CD14-positive monocyte (primary cell): ENCODE measurements at regions not wholly inside any gene's neighbourhood (a gene's known extent, or its start where the extent isn't known, plus 50 kb on each side); places are given as distances from the start of the nearest gene placed in this dataset.
"Not testable (repeated sequence)": the region's sequence is repeated elsewhere in the genome, so short reads cannot be mapped to it uniquely, and the experiment has no call there.

ENCODE experiments used
- DNase-seq, 3 donors: peaks; one replicate each; pipeline ENCODE4 v3.0.0-alpha.2; 2011 to 2022
- H2AFZ ChIP-seq: 2 replicates; pipeline ENCODE4 v1.6.0; 2012; ENCODE audit warnings: mild to moderate bottlenecking, low read depth, low read length, inconsistent platforms; ENCODE audit not compliant: insufficient read depth, poor library complexity, severe bottlenecking
- H3K27ac ChIP-seq, 2 donors: 1 replicate in 1 of 2; 2 replicates in 1 of 2; pipeline ENCODE4 v1.5.1; 2012 to 2013; ENCODE audit warnings: low read length in 2 of 2, control low read depth in 1 of 2, inconsistent platforms in 1 of 2, low read depth in 1 of 2, mild to moderate bottlenecking in 1 of 2
- H3K27me3 ChIP-seq, 2 donors: one replicate each; pipeline versions ENCODE4 v1.6.0 to v1.6.1; 2011 to 2013; ENCODE audit warnings: low read length in 2 of 2; ENCODE audit not compliant: control insufficient read depth in 2 of 2, insufficient read depth in 2 of 2
- H3K36me3 ChIP-seq, 2 donors: replicated peaks in 1 of 2; 1 replicate in 1 of 2; 2 replicates in 1 of 2; pipeline versions ENCODE4 v1.5.1 to v1.6.1; 2012 to 2013; ENCODE audit warnings: low read length in 2 of 2, control low read depth in 1 of 2, inconsistent platforms in 1 of 2, mild to moderate bottlenecking in 1 of 2; ENCODE audit not compliant: insufficient read depth in 2 of 2, control insufficient read depth in 1 of 2
- H3K4me1 ChIP-seq, 2 donors: 1 replicate in 1 of 2; 2 replicates in 1 of 2; pipeline versions ENCODE4 v1.5.1 to v1.6.1; 2012 to 2013; ENCODE audit warnings: low read length in 2 of 2, control low read depth in 1 of 2, inconsistent platforms in 1 of 2, mild to moderate bottlenecking in 1 of 2, moderate library complexity in 1 of 2; ENCODE audit not compliant: insufficient read depth in 2 of 2, control insufficient read depth in 1 of 2
- H3K4me2 ChIP-seq: replicated peaks from 2 replicates; pipeline ENCODE3; 2012; ENCODE audit warnings: low read length, moderate library complexity, mild to moderate bottlenecking; ENCODE audit not compliant: poor library complexity, severe bottlenecking; ENCODE audit errors: extremely low read depth
- H3K4me3 ChIP-seq, 3 experiments: fragments of 200-600 bp in 1 of 3; sonication (generic) in 1 of 3; replicated peaks in 1 of 3; 1 replicate in 2 of 3; 2 replicates in 1 of 3; pipeline ENCODE4 v1.5.1; 2011 to 2013; ENCODE audit warnings: low read length in 3 of 3, mild to moderate bottlenecking in 3 of 3, control low read depth in 2 of 3, low read depth in 2 of 3, inconsistent platforms in 1 of 3, moderate library complexity in 1 of 3
- H3K79me2 ChIP-seq: 2 replicates; pipeline ENCODE4 v1.6.0; 2012; ENCODE audit warnings: mild to moderate bottlenecking, control low read depth, inconsistent platforms, low read length, moderate library complexity; ENCODE audit not compliant: insufficient read depth
- H3K9ac ChIP-seq: 2 replicates; pipeline ENCODE4 v1.6.0; 2017; ENCODE audit warnings: low read length, mild to moderate bottlenecking; ENCODE audit not compliant: insufficient read depth, poor library complexity, severe bottlenecking
- H3K9me3 ChIP-seq, 2 donors: replicated peaks in 1 of 2; 1 replicate in 1 of 2; 2 replicates in 1 of 2; pipeline versions ENCODE4 v1.5.1 to v1.6.1; 2012 to 2013; ENCODE audit warnings: low read length in 2 of 2, control low read depth in 1 of 2; ENCODE audit not compliant: control insufficient read depth in 1 of 2, insufficient read depth in 1 of 2
- H4K20me1 ChIP-seq: 2 replicates; pipeline ENCODE4 v1.6.0; 2012; ENCODE audit warnings: mild to moderate bottlenecking, low read length, control low read depth, moderate library complexity; ENCODE audit not compliant: insufficient read depth
- H3K27ac Mint-ChIP-seq, 7 donors: one replicate each; pipeline ENCODE4 v1.8.0; 2020; ENCODE audit warnings: mild to moderate bottlenecking in 7 of 7, mixed read lengths in 7 of 7, moderate library complexity in 6 of 7, inconsistent platforms in 2 of 7
- H3K27me3 Mint-ChIP-seq, 3 donors: one replicate each; pipeline ENCODE4 v1.8.0; 2021 to 2022; ENCODE audit warnings: low read depth in 3 of 3, mild to moderate bottlenecking in 3 of 3, mixed read lengths in 3 of 3, moderate library complexity in 3 of 3, inconsistent platforms in 1 of 3
- H3K36me3 Mint-ChIP-seq, 2 donors: one replicate each; pipeline ENCODE4 v1.8.0; 2020; ENCODE audit warnings: mixed read lengths in 2 of 2, inconsistent platforms in 1 of 2, mild to moderate bottlenecking in 1 of 2
- H3K4me1 Mint-ChIP-seq: one replicate; pipeline ENCODE4 v1.8.0; 2020; ENCODE audit warnings: mild to moderate bottlenecking, mixed read lengths
- H3K4me3 Mint-ChIP-seq, 2 donors: one replicate each; pipeline ENCODE4 v1.8.0; 2020; ENCODE audit warnings: mild to moderate bottlenecking in 2 of 2, mixed read lengths in 2 of 2, moderate library complexity in 1 of 2
- H3K9me3 Mint-ChIP-seq, 7 donors: one replicate each; pipeline ENCODE4 v1.8.0; 2020 to 2022; ENCODE audit warnings: mixed read lengths in 7 of 7, mild to moderate bottlenecking in 6 of 7, moderate library complexity in 6 of 7, inconsistent platforms in 2 of 7
- WGBS: methylation state at CpG from one replicate; pipeline ENCODE4 v1.1.5; 2013; ENCODE audit warnings: missing lambda C conversion rate; ENCODE audit not compliant: insufficient coverage; 5-methylcytosine and 5-hydroxymethylcytosine counted together
- intact Hi-C, 2 donors: fragments of 100-400 bp; cut with micrococcal nuclease; formaldehyde crosslinking; loops; one replicate each; pipeline versions ENCODE4 v1.15.0 to v1.15.1; 2023
- TF ChIP-seq, protein P1 (sequence below): fragments of 200-600 bp; IDR thresholded peaks from one replicate; pipeline ENCODE4 v1.8.0; 2022; ENCODE audit warnings: antibody characterized with exemption, mild to moderate bottlenecking

DNA sequence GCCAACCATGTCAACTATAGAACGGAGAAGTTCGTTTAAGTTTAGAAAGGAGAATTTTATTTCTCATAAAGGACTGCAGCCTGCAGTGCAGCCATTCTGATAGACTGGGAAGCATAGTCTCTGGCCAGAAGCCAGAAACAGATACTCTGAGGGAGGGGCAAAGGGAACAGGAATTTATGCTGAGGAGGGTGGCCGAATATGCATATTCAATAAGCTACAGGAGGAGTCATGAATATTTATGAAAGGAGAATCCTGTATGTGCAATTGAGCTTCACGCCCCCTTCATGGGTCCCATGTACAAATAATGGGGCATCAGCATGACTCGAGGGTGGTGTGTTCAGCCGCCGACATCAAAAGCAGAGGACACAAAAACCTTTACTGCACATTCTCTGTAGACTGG lies 199.9 kb downstream of the CWF19L2 start:
- H2AFZ ChIP-seq: no peak overlapping the region

DNA sequence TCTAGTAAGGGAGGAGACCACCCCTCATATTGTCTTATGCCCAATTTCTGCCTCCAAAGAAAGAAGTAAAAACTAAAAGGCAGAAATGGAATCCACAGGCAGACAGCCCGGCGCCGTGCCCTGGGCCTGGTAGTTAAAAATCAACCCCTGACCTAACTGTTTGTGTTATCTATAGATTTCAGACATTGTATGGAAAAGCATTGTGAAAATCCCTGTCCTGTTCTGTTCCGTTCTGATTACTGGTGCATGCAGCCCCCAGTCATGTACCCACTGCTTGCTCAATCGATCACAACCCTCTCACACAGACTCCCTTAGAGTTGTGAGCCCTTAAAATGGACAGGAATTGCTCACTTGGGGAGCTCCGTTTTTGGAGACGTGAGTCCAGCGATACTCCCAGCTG lies 204.0 kb downstream of the CWF19L2 start:
- H3K36me3 Mint-ChIP-seq, H3K4me3 ChIP-seq, H3K4me1 Mint-ChIP-seq, H2AFZ ChIP-seq, H3K9ac ChIP-seq, H3K36me3 ChIP-seq, H3K4me3 Mint-ChIP-seq, H3K79me2 ChIP-seq, DNase-seq, H4K20me1 ChIP-seq, H3K27me3 Mint-ChIP-seq, H3K27ac ChIP-seq, H3K4me2 ChIP-seq, H3K4me1 ChIP-seq, intact Hi-C loops, H3K27ac Mint-ChIP-seq, H3K27me3 ChIP-seq: not testable (repeated sequence)
- H3K9me3 ChIP-seq: peaks cover 5 to 15% of the 10 kb centered on the region in 2 donors
- H3K9me3 Mint-ChIP-seq: peaks cover 2 to 14% (median 6%) of the 10 kb centered on the region in 7 donors
- WGBS: no CpG with 5 or more reads among the region's 8 CpGs

More for the DNA sequence above, 199.9 kb downstream of the CWF19L2 start:
- no peak overlapping the region for H3K4me3 Mint-ChIP-seq
- H3K36me3 ChIP-seq: no peaks in the 10 kb centered on the region
- H3K36me3 Mint-ChIP-seq: no peaks in the 10 kb centered on the region
- H3K4me1 ChIP-seq: no peaks in the 10 kb centered on the region
- no peak overlapping the region for H3K27ac ChIP-seq
- no peak overlapping the region for H3K9ac ChIP-seq
- intact Hi-C loops: no loop called here
- WGBS: 100% methylated on average over 3 of the region's 7 CpGs
- no peaks in the 10 kb centered on the region for H4K20me1 ChIP-seq
- no peak overlapping the region for H3K4me3 ChIP-seq
- H3K4me2 ChIP-seq: no peak overlapping the region
- H3K27me3 Mint-ChIP-seq: no peaks in the 10 kb centered on the region
- no peaks in the 10 kb centered on the region for H3K4me1 Mint-ChIP-seq
- H3K79me2 ChIP-seq: no peaks in the 10 kb centered on the region
- no peaks in the 10 kb centered on the region for H3K27me3 ChIP-seq
- no peak overlapping the region for H3K27ac Mint-ChIP-seq
- H3K9me3 Mint-ChIP-seq: peaks cover 3 to 16% (median 6%) of the 10 kb centered on the region in 7 donors
- peaks cover 0 to 6% of the 10 kb centered on the region in 2 donors for H3K9me3 ChIP-seq
- DNase-seq: no peak
- TF ChIP-seq, protein P1, sequence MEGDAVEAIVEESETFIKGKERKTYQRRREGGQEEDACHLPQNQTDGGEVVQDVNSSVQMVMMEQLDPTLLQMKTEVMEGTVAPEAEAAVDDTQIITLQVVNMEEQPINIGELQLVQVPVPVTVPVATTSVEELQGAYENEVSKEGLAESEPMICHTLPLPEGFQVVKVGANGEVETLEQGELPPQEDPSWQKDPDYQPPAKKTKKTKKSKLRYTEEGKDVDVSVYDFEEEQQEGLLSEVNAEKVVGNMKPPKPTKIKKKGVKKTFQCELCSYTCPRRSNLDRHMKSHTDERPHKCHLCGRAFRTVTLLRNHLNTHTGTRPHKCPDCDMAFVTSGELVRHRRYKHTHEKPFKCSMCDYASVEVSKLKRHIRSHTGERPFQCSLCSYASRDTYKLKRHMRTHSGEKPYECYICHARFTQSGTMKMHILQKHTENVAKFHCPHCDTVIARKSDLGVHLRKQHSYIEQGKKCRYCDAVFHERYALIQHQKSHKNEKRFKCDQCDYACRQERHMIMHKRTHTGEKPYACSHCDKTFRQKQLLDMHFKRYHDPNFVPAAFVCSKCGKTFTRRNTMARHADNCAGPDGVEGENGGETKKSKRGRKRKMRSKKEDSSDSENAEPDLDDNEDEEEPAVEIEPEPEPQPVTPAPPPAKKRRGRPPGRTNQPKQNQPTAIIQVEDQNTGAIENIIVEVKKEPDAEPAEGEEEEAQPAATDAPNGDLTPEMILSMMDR: no peak
